Keratinocyte (primary cell): ENCODE measurements at regions not wholly inside any gene's neighbourhood (a gene's known extent, or its start where the extent isn't known, plus 50 kb on each side); places are given as distances from the start of the nearest gene placed in this dataset.

Experiments used
- DNase-seq: peaks from one replicate; pipeline ENCODE4 v3.0.0-alpha.2; 2011; ENCODE audit warnings: low read depth, missing footprints, low spot score
- FAIRE-seq: peaks from 2 replicates; lab custom pipeline; 2011; peaks lifted over from hg19 to GRCh38; lab: Jason Lieb, UNC
- H2AFZ ChIP-seq: 2 replicates; pipeline ENCODE4 v1.6.0; 2012; ENCODE audit warnings: low read length, control low read depth, inconsistent platforms; ENCODE audit not compliant: control insufficient read depth
- H3K27ac ChIP-seq: 2 replicates; pipeline ENCODE4 v1.5.1; 2011; ENCODE audit warnings: low read length; ENCODE audit not compliant: control insufficient read depth, insufficient read depth
- H3K27me3 ChIP-seq: 3 replicates; pipeline ENCODE4 v1.6.0; 2011; ENCODE audit warnings: low read length; ENCODE audit not compliant: control insufficient read depth, insufficient read depth; ENCODE audit errors: extremely low read depth
- H3K36me3 ChIP-seq, 2 experiments: 2 replicates in 1 of 2; 3 replicates in 1 of 2; pipeline ENCODE4 v1.5.1; 2011; ENCODE audit warnings: low read length in 2 of 2, mild to moderate bottlenecking in 1 of 2; ENCODE audit not compliant: control insufficient read depth in 2 of 2, insufficient read depth in 2 of 2; ENCODE audit errors: extremely low read depth in 1 of 2
- H3K4me1 ChIP-seq: 3 replicates; pipeline ENCODE4 v1.5.1; 2011; ENCODE audit warnings: low read length; ENCODE audit not compliant: control insufficient read depth, insufficient read depth; ENCODE audit errors: extremely low read depth
- H3K4me2 ChIP-seq: 3 replicates; pipeline ENCODE4 v1.6.0; 2011; ENCODE audit warnings: low read depth, low read length; ENCODE audit not compliant: control insufficient read depth, insufficient read depth; ENCODE audit errors: extremely low read depth
- H3K4me3 ChIP-seq, 3 experiments: fragments of 200-600 bp in 1 of 3; sonication (generic) in 1 of 3; 2 replicates in 2 of 3; 3 replicates in 1 of 3; pipeline ENCODE4 v1.5.1; 2011 to 2016; ENCODE audit warnings: low read length in 3 of 3, mild to moderate bottlenecking in 3 of 3, control low read depth in 2 of 3, inconsistent platforms in 1 of 3, low read depth in 1 of 3, mixed read lengths in 1 of 3, mixed run types in 1 of 3, moderate library complexity in 1 of 3; ENCODE audit not compliant: control insufficient read depth in 2 of 3, insufficient read depth in 2 of 3; ENCODE audit errors: extremely low read depth in 1 of 3
- H3K79me2 ChIP-seq: 2 replicates; pipeline ENCODE4 v1.6.0; 2012; ENCODE audit warnings: low read length; ENCODE audit not compliant: control insufficient read depth, insufficient read depth
- H3K9ac ChIP-seq: 3 replicates; pipeline ENCODE4 v1.6.0; 2011; ENCODE audit warnings: low read length; ENCODE audit not compliant: control insufficient read depth, insufficient read depth; ENCODE audit errors: extremely low read depth
- H3K9me1 ChIP-seq: 3 replicates; pipeline ENCODE4 v1.6.0; 2011; ENCODE audit warnings: low read length; ENCODE audit not compliant: control insufficient read depth, insufficient read depth; ENCODE audit errors: extremely low read depth
- H3K9me3 ChIP-seq: 2 replicates; pipeline ENCODE4 v1.5.1; 2012; ENCODE audit warnings: low read depth, low read length; ENCODE audit not compliant: control insufficient read depth
- H4K20me1 ChIP-seq: 3 replicates; pipeline ENCODE4 v1.6.0; 2011; ENCODE audit warnings: low read length; ENCODE audit not compliant: control insufficient read depth, insufficient read depth; ENCODE audit errors: extremely low read depth
- EZH2 ChIP-seq: IDR thresholded peaks from one replicate; pipeline ENCODE4 v1.6.1; 2012; ENCODE audit warnings: inconsistent platforms, mild to moderate bottlenecking, low read length, moderate library complexity
- dilution Hi-C: fragments of 300-500 bp; cut with MboI; formaldehyde crosslinking; loops from one replicate; pipeline ENCODE4 v1.7.0; 2020; ENCODE audit warnings: low sequenced_read_pairs; ENCODE audit not compliant: extremely low pct_ligation_motif_present
- TF ChIP-seq, protein P1 (sequence below), 3 experiments: IDR thresholded peaks in 1 of 3; conservative IDR thresholded peaks in 1 of 3; optimal IDR thresholded peaks in 1 of 3; 2 replicates in 2 of 3; 3 replicates in 1 of 3; pipeline versions ENCODE3 to v1.5.1; 2011; ENCODE audit warnings: low read length in 3 of 3, mild to moderate bottlenecking in 3 of 3, moderate library complexity in 2 of 3, control low read depth in 1 of 3, inconsistent platforms in 1 of 3; ENCODE audit not compliant: insufficient read depth in 2 of 3; ENCODE audit errors: extremely low read depth in 1 of 3

DNA sequence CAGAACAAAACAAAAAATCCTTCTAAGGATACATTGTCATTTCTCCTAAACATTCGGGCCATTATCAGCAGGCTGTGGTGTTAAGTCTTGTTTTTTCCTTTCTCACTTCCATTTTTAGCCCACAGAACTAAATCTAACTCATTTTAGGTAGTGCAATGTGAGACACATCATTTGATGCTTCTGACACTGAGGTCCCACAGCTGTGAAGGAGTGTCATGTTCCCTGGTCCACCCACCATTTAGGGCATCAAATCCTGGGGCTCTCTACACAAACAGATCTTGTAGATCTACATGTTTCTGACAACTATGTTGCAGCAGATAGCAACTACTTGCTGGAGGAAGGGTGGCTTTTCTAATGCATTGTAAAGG lies 232.5 kb upstream of the IGFBP3 start:
- DNase-seq (no peak), FAIRE-seq (no peak)
- dilution Hi-C loops = no loop called here
- Histone ChIP-seq H4K20me1 (no peaks in the 10 kb centered on the region), H3K4me2 (peak overlapping the region; percentile 47), H3K9me3 (no peaks in the 10 kb centered on the region), H3K79me2 (no peaks in the 10 kb centered on the region), H3K36me3 (no peaks in the 10 kb centered on the region), H3K27me3 (no peaks in the 10 kb centered on the region), H2AFZ (no peak overlapping the region), H3K9ac (no peak overlapping the region), H3K27ac (peak overlapping the region; percentile 42), H3K9me1 (no peaks in the 10 kb centered on the region), H3K4me1 (peaks cover 9% of the 10 kb centered on the region), H3K4me3 (no peak overlapping the region)
- TF ChIP-seq, protein P1, sequence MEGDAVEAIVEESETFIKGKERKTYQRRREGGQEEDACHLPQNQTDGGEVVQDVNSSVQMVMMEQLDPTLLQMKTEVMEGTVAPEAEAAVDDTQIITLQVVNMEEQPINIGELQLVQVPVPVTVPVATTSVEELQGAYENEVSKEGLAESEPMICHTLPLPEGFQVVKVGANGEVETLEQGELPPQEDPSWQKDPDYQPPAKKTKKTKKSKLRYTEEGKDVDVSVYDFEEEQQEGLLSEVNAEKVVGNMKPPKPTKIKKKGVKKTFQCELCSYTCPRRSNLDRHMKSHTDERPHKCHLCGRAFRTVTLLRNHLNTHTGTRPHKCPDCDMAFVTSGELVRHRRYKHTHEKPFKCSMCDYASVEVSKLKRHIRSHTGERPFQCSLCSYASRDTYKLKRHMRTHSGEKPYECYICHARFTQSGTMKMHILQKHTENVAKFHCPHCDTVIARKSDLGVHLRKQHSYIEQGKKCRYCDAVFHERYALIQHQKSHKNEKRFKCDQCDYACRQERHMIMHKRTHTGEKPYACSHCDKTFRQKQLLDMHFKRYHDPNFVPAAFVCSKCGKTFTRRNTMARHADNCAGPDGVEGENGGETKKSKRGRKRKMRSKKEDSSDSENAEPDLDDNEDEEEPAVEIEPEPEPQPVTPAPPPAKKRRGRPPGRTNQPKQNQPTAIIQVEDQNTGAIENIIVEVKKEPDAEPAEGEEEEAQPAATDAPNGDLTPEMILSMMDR (optimal IDR thresholded peaks at IDR 0.05 in 1 of 3, IDR thresholded peaks at IDR 0.05 in 1 of 3, conservative IDR thresholded peaks at IDR 0.05 in 1 of 3; ENCODE audit: extremely low read depth in 1 of 3, insufficient read depth in 2 of 3, low read length in 3 of 3) = no peak
- no peak for TF ChIP-seq EZH2

DNA sequence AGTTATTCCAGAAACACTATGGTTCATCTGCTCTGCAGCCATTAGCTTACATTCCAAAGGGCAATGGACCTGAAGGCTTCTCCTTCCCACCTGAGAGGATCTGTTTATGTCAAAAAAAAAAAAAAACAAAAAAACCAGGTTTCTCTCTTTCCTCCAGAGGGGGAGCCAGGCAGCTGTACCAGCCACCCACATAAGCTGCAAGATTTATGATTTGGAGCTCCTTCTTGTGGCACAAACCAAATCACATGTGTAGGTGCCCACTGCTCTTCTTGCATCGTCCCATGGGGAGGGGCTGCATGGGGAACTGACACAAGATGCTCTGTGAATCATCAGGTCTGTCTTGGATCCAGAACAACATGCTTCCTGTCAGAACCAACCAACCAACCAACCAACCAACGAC lies 231.6 kb upstream of the IGFBP3 start:
- TF ChIP-seq, protein P1 (optimal IDR thresholded peaks at IDR 0.05 in 1 of 3, IDR thresholded peaks at IDR 0.05 in 1 of 3, conservative IDR thresholded peaks at IDR 0.05 in 1 of 3; ENCODE audit: extremely low read depth in 1 of 3, insufficient read depth in 2 of 3, low read length in 3 of 3) = peak; percentile 20 to 24 (median 23)
- no peak for TF ChIP-seq EZH2
- DNase-seq (no peak), FAIRE-seq (no peak)
- Histone ChIP-seq H3K9ac (no peak overlapping the region), H3K27ac (no peak overlapping the region), H3K36me3 (no peaks in the 10 kb centered on the region), H3K9me3 (no peaks in the 10 kb centered on the region), H4K20me1 (no peaks in the 10 kb centered on the region), H3K4me1 (peaks cover 9% of the 10 kb centered on the region), H3K4me2 (no peak overlapping the region), H3K79me2 (no peaks in the 10 kb centered on the region), H3K27me3 (no peaks in the 10 kb centered on the region), H2AFZ (no peak overlapping the region), H3K9me1 (no peaks in the 10 kb centered on the region), H3K4me3 (no peak overlapping the region)
- dilution Hi-C loops = no loop called here
